ENCODE measurements at regions not wholly inside any gene's neighbourhood (a gene's known extent, or its start where the extent isn't known, plus 50 kb on each side); places are given as distances from the start of the nearest gene placed in this dataset.

DNA sequence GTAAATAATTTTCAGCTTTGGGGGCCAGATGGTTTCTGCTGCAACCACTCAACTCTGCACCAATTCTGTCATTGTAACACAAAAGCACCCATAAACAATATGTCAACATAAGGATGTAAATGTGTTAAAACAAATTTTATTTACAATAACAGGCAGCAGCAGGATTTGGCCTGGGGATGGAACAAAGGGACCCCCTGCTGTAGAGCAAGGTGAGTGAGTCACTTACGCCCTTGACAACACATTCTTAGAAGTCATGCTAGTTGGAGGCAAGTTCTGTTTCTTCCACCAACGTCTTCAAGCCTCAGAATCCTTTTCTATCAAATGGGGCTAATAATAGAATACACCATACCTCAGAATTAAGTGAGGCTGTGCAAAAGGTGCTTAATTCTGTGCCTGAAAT is 610.2 kb upstream of the SYT4 start:
- TF ChIP-seq POLR2A (IDR thresholded peaks at IDR 0.05; ENCODE audit: extremely low read depth, insufficient read length) (no peak), MYC (IDR thresholded peaks at IDR 0.05; ENCODE audit: low read depth, low read length) (no peak), MAX (IDR thresholded peaks at IDR 0.05; ENCODE audit: low read depth, low read length) (no peak)
- TF ChIP-seq, protein P1, sequence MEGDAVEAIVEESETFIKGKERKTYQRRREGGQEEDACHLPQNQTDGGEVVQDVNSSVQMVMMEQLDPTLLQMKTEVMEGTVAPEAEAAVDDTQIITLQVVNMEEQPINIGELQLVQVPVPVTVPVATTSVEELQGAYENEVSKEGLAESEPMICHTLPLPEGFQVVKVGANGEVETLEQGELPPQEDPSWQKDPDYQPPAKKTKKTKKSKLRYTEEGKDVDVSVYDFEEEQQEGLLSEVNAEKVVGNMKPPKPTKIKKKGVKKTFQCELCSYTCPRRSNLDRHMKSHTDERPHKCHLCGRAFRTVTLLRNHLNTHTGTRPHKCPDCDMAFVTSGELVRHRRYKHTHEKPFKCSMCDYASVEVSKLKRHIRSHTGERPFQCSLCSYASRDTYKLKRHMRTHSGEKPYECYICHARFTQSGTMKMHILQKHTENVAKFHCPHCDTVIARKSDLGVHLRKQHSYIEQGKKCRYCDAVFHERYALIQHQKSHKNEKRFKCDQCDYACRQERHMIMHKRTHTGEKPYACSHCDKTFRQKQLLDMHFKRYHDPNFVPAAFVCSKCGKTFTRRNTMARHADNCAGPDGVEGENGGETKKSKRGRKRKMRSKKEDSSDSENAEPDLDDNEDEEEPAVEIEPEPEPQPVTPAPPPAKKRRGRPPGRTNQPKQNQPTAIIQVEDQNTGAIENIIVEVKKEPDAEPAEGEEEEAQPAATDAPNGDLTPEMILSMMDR (IDR thresholded peaks at IDR 0.05; ENCODE audit: low read depth, low read length): no peak
